Activated naive CD4-positive, alpha-beta T cell treated with anti-CD3 and anti-CD28 coated beads for 36 hours (primary cell): ENCODE measurements at regions not wholly inside any gene's neighbourhood (a gene's known extent, or its start where the extent isn't known, plus 50 kb on each side); places are given as distances from the start of the nearest gene placed in this dataset.

ENCODE experiments used
- CTCF ChIA-PET: fragments of 350-600 bp; sonication (Branson Sonifier 250); formaldehyde crosslinking; loops from one replicate; lab custom pipeline; 2021; ENCODE audit warnings: antibody characterized with exemption; lab: Charles Lee
- DNase-seq: peaks from one replicate; pipeline ENCODE4 v3.0.0-alpha.2; 2020
- H3K27ac Mint-ChIP-seq: one replicate; pipeline ENCODE4 v1.8.0; 2021; ENCODE audit warnings: mild to moderate bottlenecking, mixed read lengths
- H3K27me3 Mint-ChIP-seq: one replicate; pipeline ENCODE4 v1.8.0; 2021; ENCODE audit warnings: low read depth, mixed read lengths
- H3K36me3 Mint-ChIP-seq: one replicate; pipeline ENCODE4 v1.8.0; 2021; ENCODE audit warnings: low read depth, mixed read lengths
- H3K4me1 Mint-ChIP-seq: one replicate; pipeline ENCODE4 v1.8.0; 2021; ENCODE audit warnings: low read depth, mixed read lengths
- H3K4me3 Mint-ChIP-seq: one replicate; pipeline ENCODE4 v1.8.0; 2021; ENCODE audit warnings: mild to moderate bottlenecking, moderate library complexity, mixed read lengths
- H3K9me3 Mint-ChIP-seq: one replicate; pipeline ENCODE4 v1.8.0; 2021; ENCODE audit warnings: mixed read lengths
- intact Hi-C: fragments of 100-400 bp; cut with micrococcal nuclease; formaldehyde crosslinking; loops from one replicate; pipeline ENCODE4 v1.15.1; 2023

DNA sequence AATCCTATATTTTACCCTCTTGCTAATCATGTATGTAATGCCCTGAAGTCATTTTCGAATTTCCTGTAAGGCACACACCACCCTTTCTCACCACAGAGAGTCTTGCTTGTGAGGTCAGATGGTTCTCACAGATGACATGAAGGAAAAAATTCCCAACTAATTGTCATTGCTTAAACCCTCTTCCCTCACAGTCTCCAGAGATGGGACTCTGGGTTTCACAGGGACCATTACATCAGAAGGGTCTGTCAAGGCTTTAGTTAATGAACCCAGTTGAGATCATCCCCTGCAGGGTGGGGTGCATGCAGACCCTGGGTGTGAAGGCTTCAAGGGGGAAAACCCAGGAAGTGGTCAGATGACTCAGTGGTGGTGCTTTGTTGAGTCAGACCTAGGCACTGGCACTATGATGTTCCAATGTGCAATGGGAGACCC lies 229.6 kb downstream of the BCAT1 start:
- H3K27ac Mint-ChIP-seq: peak overlapping the region; percentile 87
- CTCF ChIA-PET: no interaction called here
- H3K4me3 Mint-ChIP-seq: no peak overlapping the region

GRCh38 chr12:24718617-24719016 lies 230.3 kb downstream of the BCAT1 start:
- peaks cover 5% of the 10 kb centered on the region for H3K27me3 Mint-ChIP-seq
- peaks cover 2% of the 10 kb centered on the region for H3K36me3 Mint-ChIP-seq
- H3K27ac Mint-ChIP-seq: peak overlapping the region; percentile 87
- CTCF ChIA-PET: no interaction called here
- H3K4me3 Mint-ChIP-seq: no peak overlapping the region
- peaks cover 25% of the 10 kb centered on the region for H3K4me1 Mint-ChIP-seq
- intact Hi-C loops: loop anchor here (1.0 kb wide), 3 partner anchors 9 to 121 kb away; no protein-coding TSS in a partner anchor
- no peak for DNase-seq
- peaks cover 6% of the 10 kb centered on the region for H3K9me3 Mint-ChIP-seq

More for the DNA sequence above, 229.6 kb downstream of the BCAT1 start:
- peaks cover 6% of the 10 kb centered on the region for H3K9me3 Mint-ChIP-seq
- H3K36me3 Mint-ChIP-seq: peaks cover 2% of the 10 kb centered on the region
- intact Hi-C loops: loop anchor here (1.0 kb wide), 3 partner anchors 10 to 120 kb away; no protein-coding TSS in a partner anchor
- peaks cover 30% of the 10 kb centered on the region for H3K4me1 Mint-ChIP-seq
- peak; percentile 69 for DNase-seq
- H3K27me3 Mint-ChIP-seq: peaks cover 5% of the 10 kb centered on the region

DNA sequence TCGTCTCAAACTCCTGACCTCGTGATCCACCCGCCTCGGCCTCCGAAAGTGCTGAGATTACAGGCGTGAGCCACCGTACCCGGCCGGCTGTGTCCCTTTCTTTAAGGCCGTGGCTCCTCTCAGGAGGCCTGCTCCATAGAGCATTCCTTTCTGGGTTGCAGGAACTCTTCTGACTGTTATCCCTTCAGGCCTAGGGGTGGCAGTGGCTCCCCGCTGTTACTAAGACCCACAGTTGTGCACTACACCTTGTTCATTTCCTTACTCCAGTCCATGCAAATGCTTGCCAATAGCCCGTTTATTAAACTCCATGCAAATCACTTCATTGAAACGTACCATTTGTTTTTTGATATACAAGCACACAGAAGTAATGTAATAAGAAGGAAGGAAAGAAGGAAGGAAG lies 234.7 kb downstream of the BCAT1 start:
- Mint-ChIP-seq H3K4me3 (no peak overlapping the region), H3K4me1 (peaks cover 16% of the 10 kb centered on the region), H3K27me3 (peaks cover 2% of the 10 kb centered on the region), H3K27ac (no peak overlapping the region), H3K36me3 (no peaks in the 10 kb centered on the region), H3K9me3 (no peaks in the 10 kb centered on the region)
- intact Hi-C loops: no loop called here
- no peak for DNase-seq
- CTCF ChIA-PET: interaction anchor here (1.6 kb wide), 1 partner anchor 121 kb away, joined by 4 read pairs; no protein-coding TSS in a partner anchor

- Mint-ChIP-seq H3K27me3 (no peaks in the 10 kb centered on the region), H3K4me1 (peaks cover 6% of the 10 kb centered on the region), H3K36me3 (no peaks in the 10 kb centered on the region), H3K9me3 (no peaks in the 10 kb centered on the region), H3K4me3 (no peak overlapping the region), H3K27ac (no peak overlapping the region)
- no peak for DNase-seq
- CTCF ChIA-PET: interaction anchor here (0.6 to 1.5 kb wide), 3 partner anchors 9 to 1103 kb away, joined by 3 to 4 read pairs (median 3); no protein-coding TSS in a partner anchor
- intact Hi-C loops: no loop called here
These were observed 237.6 kb downstream of the BCAT1 start for GRCh38 chr12:24711056-24712008.

DNA sequence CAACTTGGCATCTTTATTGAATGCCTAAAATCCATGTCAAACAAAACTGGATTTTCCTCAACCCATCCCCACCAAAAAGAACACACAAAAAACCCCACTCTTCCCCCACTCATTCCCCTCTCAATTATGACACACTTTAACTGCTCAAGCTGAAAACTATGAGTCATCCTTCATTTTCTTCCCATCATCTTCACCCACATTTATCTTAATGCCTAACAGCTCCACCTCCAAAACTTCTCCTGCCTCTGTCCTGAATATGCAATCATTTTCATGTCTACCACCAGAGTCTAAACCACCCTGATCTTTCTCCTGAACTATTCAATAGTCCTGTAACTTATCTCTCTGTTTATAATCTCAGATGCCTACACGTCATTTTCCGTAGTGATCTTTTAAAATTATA lies 239.7 kb downstream of the BCAT1 start:
- Mint-ChIP-seq H3K4me3 (no peak overlapping the region), H3K36me3 (no peaks in the 10 kb centered on the region), H3K9me3 (no peaks in the 10 kb centered on the region), H3K27me3 (peaks cover 2% of the 10 kb centered on the region), H3K4me1 (peaks cover 16% of the 10 kb centered on the region), H3K27ac (no peak overlapping the region)
- CTCF ChIA-PET: no interaction called here
- intact Hi-C loops: loop anchor here (1.0 to 5.0 kb wide), 11 partner anchors 10 to 343 kb away; a partner anchor contains a TSS
- DNase-seq: no peak

- H3K9me3 Mint-ChIP-seq: no peaks in the 10 kb centered on the region
- intact Hi-C loops: loop anchor here (1.0 to 5.0 kb wide), 11 partner anchors 11 to 344 kb away; a partner anchor contains a TSS
- H3K27ac Mint-ChIP-seq: no peak overlapping the region
These were observed 240.2 kb downstream of the BCAT1 start for GRCh38 chr12:24708718-24709117.

GRCh38 chr12:24708043-24708442 lies 240.9 kb downstream of the BCAT1 start:
- H3K4me3 Mint-ChIP-seq: no peak overlapping the region
- H3K9me3 Mint-ChIP-seq: no peaks in the 10 kb centered on the region
- peaks cover 16% of the 10 kb centered on the region for H3K4me1 Mint-ChIP-seq
- no peak overlapping the region for H3K27ac Mint-ChIP-seq
- intact Hi-C loops: loop anchor here (2.0 to 5.0 kb wide), 6 partner anchors 17 to 239 kb away; no protein-coding TSS in a partner anchor
- DNase-seq: no peak
- no peaks in the 10 kb centered on the region for H3K36me3 Mint-ChIP-seq
- peaks cover 2% of the 10 kb centered on the region for H3K27me3 Mint-ChIP-seq
- CTCF ChIA-PET: no interaction called here

More at GRCh38 chr12:24708718-24709117, 240.2 kb downstream of the BCAT1 start:
- CTCF ChIA-PET: no interaction called here
- Mint-ChIP-seq H3K4me1 (peaks cover 16% of the 10 kb centered on the region), H3K4me3 (no peak overlapping the region), H3K36me3 (no peaks in the 10 kb centered on the region), H3K27me3 (peaks cover 2% of the 10 kb centered on the region)
- DNase-seq: no peak

DNA sequence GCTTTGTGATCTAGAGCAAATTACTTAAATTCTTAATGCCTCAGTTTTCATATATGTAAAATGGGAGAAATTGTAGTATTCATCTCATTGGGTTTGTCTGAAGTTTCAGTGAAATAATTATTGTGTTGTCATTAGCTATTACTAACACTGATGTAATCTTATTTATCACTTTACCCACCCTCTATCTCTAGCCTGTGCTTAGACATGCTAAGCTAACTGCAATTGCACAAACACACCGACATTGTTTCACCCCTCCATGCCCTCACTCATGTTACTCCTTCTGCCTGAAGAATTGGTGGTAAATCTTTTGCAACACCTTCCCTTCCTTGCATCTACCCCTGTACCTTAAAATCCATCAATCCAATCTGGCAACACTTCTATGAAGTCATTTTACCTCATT lies 241.6 kb downstream of the BCAT1 start:
- CTCF ChIA-PET: no interaction called here

GRCh38 chr12:24705741-24706358 lies 243.1 kb downstream of the BCAT1 start:
- intact Hi-C loops: loop anchor here (5.0 kb wide), 3 partner anchors 49 to 196 kb away; no protein-coding TSS in a partner anchor
- peak; percentile 41 for DNase-seq
- CTCF ChIA-PET: no interaction called here
- Mint-ChIP-seq H3K4me1 (peaks cover 17% of the 10 kb centered on the region), H3K27me3 (peaks cover 2% of the 10 kb centered on the region), H3K27ac (peak overlapping the region; percentile 75), H3K4me3 (no peak overlapping the region), H3K36me3 (no peaks in the 10 kb centered on the region), H3K9me3 (no peaks in the 10 kb centered on the region)

More for the DNA sequence above, 241.6 kb downstream of the BCAT1 start:
- H3K9me3 Mint-ChIP-seq: no peaks in the 10 kb centered on the region
- no peak overlapping the region for H3K27ac Mint-ChIP-seq
- H3K4me3 Mint-ChIP-seq: no peak overlapping the region
- H3K27me3 Mint-ChIP-seq: peaks cover 2% of the 10 kb centered on the region
- intact Hi-C loops: loop anchor here (5.0 kb wide), 3 partner anchors 50 to 195 kb away; no protein-coding TSS in a partner anchor
- H3K36me3 Mint-ChIP-seq: no peaks in the 10 kb centered on the region
- no peak for DNase-seq
- peaks cover 16% of the 10 kb centered on the region for H3K4me1 Mint-ChIP-seq

DNA sequence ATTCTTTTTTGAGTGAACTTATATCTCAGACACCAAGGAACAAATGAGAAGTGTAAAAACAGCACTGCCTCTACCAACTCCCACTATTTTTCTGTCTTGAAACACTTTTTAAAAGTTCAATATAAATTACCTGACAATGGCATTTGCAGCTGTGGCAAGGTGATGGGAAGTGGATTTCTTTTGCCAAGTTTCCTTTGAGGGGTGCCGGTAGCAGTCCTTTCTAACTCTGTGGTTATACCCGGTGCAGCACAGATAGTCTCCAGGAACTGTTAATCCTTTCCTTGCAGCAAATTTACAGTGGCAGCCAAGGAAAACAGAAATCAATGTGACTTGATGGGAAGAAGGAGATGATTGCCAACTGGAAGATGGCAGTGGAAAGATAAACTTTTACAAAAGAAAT lies 243.7 kb downstream of the BCAT1 start:
- CTCF ChIA-PET: no interaction called here
- no peaks in the 10 kb centered on the region for H3K9me3 Mint-ChIP-seq
- peaks cover 2% of the 10 kb centered on the region for H3K27me3 Mint-ChIP-seq
- H3K4me3 Mint-ChIP-seq: no peak overlapping the region
- peaks cover 13% of the 10 kb centered on the region for H3K4me1 Mint-ChIP-seq
- intact Hi-C loops: loop anchor here (5.0 kb wide), 3 partner anchors 48 to 197 kb away; no protein-coding TSS in a partner anchor
- H3K36me3 Mint-ChIP-seq: no peaks in the 10 kb centered on the region
- DNase-seq: no peak
- H3K27ac Mint-ChIP-seq: peak overlapping the region; percentile 75

DNA sequence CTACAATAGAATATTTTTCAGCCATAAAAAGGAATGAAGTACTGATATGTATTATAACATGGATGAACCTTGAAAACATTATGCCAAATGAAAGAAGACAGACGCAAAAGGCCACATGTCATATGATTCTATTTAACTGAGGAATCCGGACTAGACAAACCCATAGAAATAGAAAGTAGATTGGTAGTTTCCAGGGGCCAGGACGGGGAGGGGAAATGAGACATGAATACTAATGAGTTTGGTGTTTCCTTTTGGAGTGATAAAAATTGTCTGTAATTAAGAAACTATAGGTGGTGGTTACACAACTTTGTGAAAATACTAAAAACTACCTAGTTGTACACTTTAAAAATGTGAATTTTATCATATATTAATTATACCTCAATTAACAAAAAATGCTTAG lies 247.6 kb downstream of the BCAT1 start:
- CTCF ChIA-PET: no interaction called here
- Mint-ChIP-seq H3K27ac (no peak overlapping the region), H3K36me3 (no peaks in the 10 kb centered on the region), H3K9me3 (no peaks in the 10 kb centered on the region), H3K27me3 (peaks cover 4% of the 10 kb centered on the region), H3K4me3 (no peak overlapping the region), H3K4me1 (peaks cover 12% of the 10 kb centered on the region)
- intact Hi-C loops: no loop called here
- DNase-seq: peak; percentile 25

GRCh38 chr12:24698972-24699371 lies 249.9 kb downstream of the BCAT1 start:
- CTCF ChIA-PET: no interaction called here
- intact Hi-C loops: no loop called here
- H3K36me3 Mint-ChIP-seq: no peaks in the 10 kb centered on the region
- no peak overlapping the region for H3K4me3 Mint-ChIP-seq
- peaks cover 2% of the 10 kb centered on the region for H3K4me1 Mint-ChIP-seq
- no peak overlapping the region for H3K27ac Mint-ChIP-seq
- H3K9me3 Mint-ChIP-seq: no peaks in the 10 kb centered on the region
- H3K27me3 Mint-ChIP-seq: peaks cover 2% of the 10 kb centered on the region
- DNase-seq: no peak
